Femur (tissue), 1 donor: ENCODE measurements at regions not wholly inside any gene's neighbourhood (a gene's known extent, or its start where the extent isn't known, plus 50 kb on each side); places are given as distances from the start of the nearest gene placed in this dataset.

Experiments used
- DNase-seq: peaks from one replicate; pipeline ENCODE4 v3.0.0-alpha.2; 2017

GRCh38 chr15:88382482-88382983 lies 84.7 kb downstream of the MRPL46 start:
- no peak for DNase-seq

GRCh38 chr15:88378188-88378637 lies 89.0 kb downstream of the MRPL46 start:
- DNase-seq = no peak

GRCh38 chr15:88377509-88377908 lies 89.7 kb downstream of the MRPL46 start:
- DNase-seq = no peak

- DNase-seq = no peak
Observed at GRCh38 chr15:88376574-88377174, 90.5 kb downstream of the MRPL46 start.

GRCh38 chr15:88375234-88375927 lies 91.8 kb downstream of the MRPL46 start:
- no peak for DNase-seq

GRCh38 chr15:88365124-88365523 lies 102.1 kb downstream of the MRPL46 start:
- DNase-seq = no peak

GRCh38 chr15:88348579-88349230 lies 92.2 kb upstream of the NTRK3 start:
- DNase-seq = no peak

GRCh38 chr15:88345962-88346361 lies 89.4 kb upstream of the NTRK3 start:
- DNase-seq = no peak

- DNase-seq = no peak
Observed at GRCh38 chr15:88344786-88345185, 88.2 kb upstream of the NTRK3 start.

GRCh38 chr15:88342666-88343065 lies 86.1 kb upstream of the NTRK3 start:
- no peak for DNase-seq

GRCh38 chr15:88341653-88342052 lies 85.1 kb upstream of the NTRK3 start:
- DNase-seq = no peak

- DNase-seq = no peak
Observed at GRCh38 chr15:88341006-88341405, 84.5 kb upstream of the NTRK3 start.

GRCh38 chr15:88337993-88338392 lies 81.5 kb upstream of the NTRK3 start:
- DNase-seq = no peak

GRCh38 chr15:88335074-88335473 lies 78.5 kb upstream of the NTRK3 start:
- no peak for DNase-seq

- peak; percentile 30 for DNase-seq
Observed at GRCh38 chr15:88334436-88334835, 77.9 kb upstream of the NTRK3 start.

GRCh38 chr15:88331291-88331690 lies 74.8 kb upstream of the NTRK3 start:
- DNase-seq = peak; percentile 36

- no peak for DNase-seq
Observed at GRCh38 chr15:88326924-88327323, 70.4 kb upstream of the NTRK3 start.

GRCh38 chr15:88324741-88325065 lies 68.2 kb upstream of the NTRK3 start:
- no peak for DNase-seq

GRCh38 chr15:88323976-88324740 lies 67.6 kb upstream of the NTRK3 start:
- no peak for DNase-seq

GRCh38 chr15:88323468-88323867 lies 66.9 kb upstream of the NTRK3 start:
- no peak for DNase-seq

- DNase-seq = no peak
Observed at GRCh38 chr15:88322461-88322860, 65.9 kb upstream of the NTRK3 start.

- DNase-seq = no peak
Observed at GRCh38 chr15:88321271-88321670, 64.7 kb upstream of the NTRK3 start.

- no peak for DNase-seq
Observed at GRCh38 chr15:88316586-88316985, 60.0 kb upstream of the NTRK3 start.
